Aorta (tissue), 5 donors: ENCODE measurements at regions not wholly inside any gene's neighbourhood (a gene's known extent, or its start where the extent isn't known, plus 50 kb on each side); places are given as distances from the start of the nearest gene placed in this dataset.

Experiments
- ATAC-seq: fragments of 200-7000 bp; cut with Tn5 transposase; one replicate; pipeline ENCODE4 v1.9.1; 2022; ENCODE audit warnings: moderate library complexity; ENCODE audit not compliant: low FRiP score
- DNase-seq, 2 donors: peaks; one replicate each; pipeline ENCODE4 v3.0.0-alpha.2; 2020
- H3K27ac ChIP-seq, 2 donors: one replicate each; pipeline ENCODE4 v1.5.1; 2013; ENCODE audit warnings: low read length in 2 of 2, mild to moderate bottlenecking in 2 of 2, moderate library complexity in 2 of 2, control low read depth in 1 of 2, inconsistent platforms in 1 of 2, low read depth in 1 of 2
- H3K27me3 ChIP-seq, 2 donors: one replicate each; pipeline ENCODE4 v1.6.1; 2013; ENCODE audit warnings: control low read depth in 1 of 2, low read length in 1 of 2, mild to moderate bottlenecking in 1 of 2, moderate library complexity in 1 of 2; ENCODE audit not compliant: insufficient read depth in 2 of 2, control insufficient read depth in 1 of 2
- H3K36me3 ChIP-seq, 2 donors: one replicate each; pipeline ENCODE4 v1.6.1; 2013; ENCODE audit warnings: control low read depth in 1 of 2, low read length in 1 of 2, mild to moderate bottlenecking in 1 of 2; ENCODE audit not compliant: insufficient read depth in 2 of 2, control insufficient read depth in 1 of 2
- H3K4me1 ChIP-seq, 2 donors: one replicate each; pipeline ENCODE4 v1.6.1; 2013; ENCODE audit warnings: low read length in 2 of 2, control low read depth in 1 of 2, mild to moderate bottlenecking in 1 of 2, moderate library complexity in 1 of 2; ENCODE audit not compliant: insufficient read depth in 2 of 2, control insufficient read depth in 1 of 2
- H3K4me3 ChIP-seq, 2 donors: one replicate each; pipeline ENCODE4 v1.5.1; 2013; ENCODE audit warnings: low read length in 2 of 2, control low read depth in 1 of 2, mild to moderate bottlenecking in 1 of 2
- H3K9me3 ChIP-seq: one replicate; pipeline ENCODE4 v1.6.1; 2013; ENCODE audit warnings: mild to moderate bottlenecking, low read length; ENCODE audit not compliant: control insufficient read depth
- WGBS, 2 donors: extraction: QIAGEN DNeasy Blood & Tissue Kit; methylation state at CpG; one replicate each; pipeline ENCODE4 v1.1.7; 2013; 5-methylcytosine and 5-hydroxymethylcytosine counted together
- intact Hi-C, 2 donors: fragments of 100-400 bp; cut with DNase I; formaldehyde crosslinking; loops; one replicate each; pipeline versions ENCODE4 v1.14.2 to v1.15.0; 2022
- donor health status: healthy with polysubstance abuse.
- donor health status: Bipolar disorder and iron deficiency.
- donor health status: DM: no; HTN: no; CAD: no.
- donor health status: DM: no; HTN: no; CAD: no.
- donor health status: DM: yes; HTN: yes; CAD: no.

GRCh38 chr2:103103678-103104077, 341.8 kb downstream of the TMEM182 start:
- intact Hi-C loops = no loop called here
- Histone ChIP-seq H3K27ac (no peak overlapping the region), H3K27me3 (no peaks in the 10 kb centered on the region), H3K4me1 (no peaks in the 10 kb centered on the region), H3K4me3 (no peak overlapping the region), H3K9me3 (no peaks in the 10 kb centered on the region), H3K36me3 (no peaks in the 10 kb centered on the region)
- DNase-seq (no peak), ATAC-seq (no peak)
- 60 to 69% methylated on average over 1 of the region's 1 CpG for WGBS, 2 donors

GRCh38 chr2:103119352-103119751, 357.5 kb downstream of the TMEM182 start:
- no peaks in the 10 kb centered on the region for H3K9me3 ChIP-seq
- DNase-seq (no peak), ATAC-seq (no peak)
- intact Hi-C loops = no loop called here
- no peaks in the 10 kb centered on the region for H3K36me3 ChIP-seq
- H3K27ac ChIP-seq = no peak overlapping the region
- H3K27me3 ChIP-seq = no peaks in the 10 kb centered on the region
- no peaks in the 10 kb centered on the region for H3K4me1 ChIP-seq
- H3K4me3 ChIP-seq = no peak overlapping the region

DNA sequence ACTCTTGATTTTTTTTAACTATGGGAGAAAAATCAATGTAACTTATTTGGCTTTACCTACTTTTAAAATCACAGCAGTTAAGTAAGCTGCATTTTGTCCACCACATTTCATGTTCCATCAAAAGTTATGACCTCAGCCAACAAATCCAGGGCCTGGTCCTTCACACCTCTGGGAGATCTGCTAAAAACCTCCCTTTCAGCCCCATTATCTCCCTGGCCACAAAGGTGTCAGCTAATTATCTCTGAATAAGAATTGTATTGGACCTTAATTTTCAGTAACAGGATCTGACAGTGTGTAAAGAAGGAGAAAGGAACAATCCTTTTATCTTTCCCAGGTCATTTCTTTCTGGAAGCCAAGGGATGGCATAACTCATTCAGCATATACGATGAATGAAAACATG, 359.3 kb downstream of the TMEM182 start:
- no peak for ATAC-seq
- no peak for DNase-seq
- WGBS, 2 donors = 76 to 80% methylated on average over 1 of the region's 1 CpG
- H3K27me3 ChIP-seq = no peaks in the 10 kb centered on the region
- H3K27ac ChIP-seq = no peak overlapping the region
- no peaks in the 10 kb centered on the region for H3K9me3 ChIP-seq
- H3K4me3 ChIP-seq = no peak overlapping the region
- intact Hi-C loops = no loop called here
- H3K36me3 ChIP-seq = no peaks in the 10 kb centered on the region
- no peaks in the 10 kb centered on the region for H3K4me1 ChIP-seq

GRCh38 chr2:103123516-103123915, 361.7 kb downstream of the TMEM182 start:
- H3K27ac ChIP-seq = no peak overlapping the region
- DNase-seq (no peak), ATAC-seq (no peak)
- H3K4me1 ChIP-seq = no peaks in the 10 kb centered on the region
- H3K4me3 ChIP-seq = no peak overlapping the region
- no peaks in the 10 kb centered on the region for H3K36me3 ChIP-seq
- H3K27me3 ChIP-seq = no peaks in the 10 kb centered on the region
- WGBS, 2 donors = 83 to 86% methylated on average over 2 of the region's 2 CpGs
- no peaks in the 10 kb centered on the region for H3K9me3 ChIP-seq
- intact Hi-C loops = no loop called here

- no peak overlapping the region for H3K4me3 ChIP-seq
- H3K27me3 ChIP-seq = no peaks in the 10 kb centered on the region
- WGBS, 2 donors = 76 to 80% methylated on average over 1 of the region's 1 CpG
- no peaks in the 10 kb centered on the region for H3K9me3 ChIP-seq
- no peaks in the 10 kb centered on the region for H3K36me3 ChIP-seq
- no peaks in the 10 kb centered on the region for H3K4me1 ChIP-seq
- H3K27ac ChIP-seq = no peak overlapping the region
- intact Hi-C loops = no loop called here
- DNase-seq (no peak), ATAC-seq (no peak)
Measured at GRCh38 chr2:103130857-103131256, 369.0 kb downstream of the TMEM182 start.

GRCh38 chr2:103132536-103133217, 370.8 kb downstream of the TMEM182 start:
- Histone ChIP-seq H3K4me3 (no peak overlapping the region), H3K9me3 (no peaks in the 10 kb centered on the region), H3K36me3 (no peaks in the 10 kb centered on the region), H3K27ac (no peak overlapping the region), H3K27me3 (no peaks in the 10 kb centered on the region), H3K4me1 (no peaks in the 10 kb centered on the region)
- WGBS, 2 donors = 74 to 87% methylated on average over 2 of the region's 2 CpGs
- ATAC-seq (no peak), DNase-seq (no peak)
- intact Hi-C loops = no loop called here

GRCh38 chr2:103135679-103136078, 373.8 kb downstream of the TMEM182 start:
- Histone ChIP-seq H3K4me3 (no peak overlapping the region), H3K4me1 (no peaks in the 10 kb centered on the region), H3K36me3 (no peaks in the 10 kb centered on the region), H3K27ac (no peak overlapping the region), H3K9me3 (no peaks in the 10 kb centered on the region), H3K27me3 (no peaks in the 10 kb centered on the region)
- intact Hi-C loops = no loop called here
- DNase-seq (no peak), ATAC-seq (no peak)
- 69 to 77% methylated on average over 6 of the region's 6 CpGs for WGBS, 2 donors

DNA sequence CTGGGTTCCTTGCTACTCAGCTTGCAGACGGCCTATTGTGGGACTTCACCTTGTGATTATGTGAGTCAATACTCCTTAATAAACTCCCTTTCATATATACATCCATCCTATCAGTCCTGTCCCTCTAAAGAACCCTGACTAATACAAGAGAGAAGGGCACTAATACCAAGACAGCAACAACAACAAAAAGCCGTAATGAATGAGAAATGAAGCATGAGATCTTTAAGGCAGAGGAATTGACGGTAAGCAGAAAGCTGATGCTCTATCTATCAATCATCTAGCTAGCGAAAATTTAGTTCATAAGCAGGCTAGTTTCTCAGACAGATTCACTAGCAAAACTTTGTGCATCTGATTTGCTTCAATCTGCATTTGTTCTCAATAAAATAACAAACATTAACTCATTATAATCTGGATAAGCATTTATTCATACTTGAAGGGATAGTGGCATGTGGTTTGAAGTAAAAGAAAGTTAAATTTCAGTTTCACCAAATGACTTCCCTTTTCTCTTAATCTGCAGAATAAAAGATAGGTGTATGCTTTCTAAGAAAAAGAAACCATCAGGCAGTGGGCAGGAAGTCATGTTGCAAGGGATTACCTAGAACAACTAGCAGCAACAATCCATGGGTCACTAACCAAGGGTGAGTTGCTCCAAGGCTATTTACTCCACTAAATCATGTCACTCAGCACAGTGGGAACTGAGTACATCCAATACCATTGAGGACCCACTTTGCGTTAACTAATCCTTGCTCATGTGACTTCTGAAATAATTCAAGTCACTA, 376.5 kb downstream of the TMEM182 start:
- DNase-seq = no peak
- H3K36me3 ChIP-seq = no peaks in the 10 kb centered on the region
- intact Hi-C loops = no loop called here
- no peaks in the 10 kb centered on the region for H3K27me3 ChIP-seq
- no peaks in the 10 kb centered on the region for H3K9me3 ChIP-seq
- ATAC-seq = no peak
- no peaks in the 10 kb centered on the region for H3K4me1 ChIP-seq
- WGBS, 2 donors = 70 to 89% methylated on average over 5 of the region's 5 CpGs
- no peak overlapping the region for H3K27ac ChIP-seq
- no peak overlapping the region for H3K4me3 ChIP-seq

- Histone ChIP-seq H3K9me3 (no peaks in the 10 kb centered on the region), H3K4me1 (no peaks in the 10 kb centered on the region), H3K36me3 (no peaks in the 10 kb centered on the region), H3K27me3 (no peaks in the 10 kb centered on the region), H3K4me3 (no peak overlapping the region), H3K27ac (no peak overlapping the region)
- DNase-seq (no peak), ATAC-seq (no peak)
- WGBS, 2 donors = 61 to 68% methylated on average over 7 of the region's 7 CpGs
- intact Hi-C loops = no loop called here
Measured at GRCh38 chr2:103139628-103140268, 377.9 kb downstream of the TMEM182 start.
